GM12878 (cell line): ENCODE measurements at regions not wholly inside any gene's neighbourhood (a gene's known extent, or its start where the extent isn't known, plus 50 kb on each side); places are given as distances from the start of the nearest gene placed in this dataset.

ENCODE experiments used
- ATAC-seq: fragments of 200-7000 bp; cut with Tn5 transposase; 3 replicates; pipeline ENCODE4 v1.9.1; 2020; ENCODE audit warnings: mild to moderate bottlenecking, moderate library complexity
- BruUV-seq: library from RNA; stranded (reverse); fragments of 400-500 nt; replicated peaks from 2 replicates; lab custom pipeline; 2021; lab: Mats Ljungman, UMichigan
- CTCF ChIA-PET: fragments of 300-600 bp; sonication (Branson Sonifier 250); formaldehyde crosslinking; extraction: SDS; loops from one replicate; lab custom pipeline; 2021; ENCODE audit warnings: inconsistent platforms; lab: Yijun Ruan, JAX
- POLR2A ChIA-PET: fragments of 350-600 bp; formaldehyde crosslinking; extraction: SDS; loops from one replicate; lab custom pipeline; 2021; ENCODE audit warnings: inconsistent platforms; lab: Charles Lee
- RAD21 ChIA-PET: fragments of 300-600 bp; sonication (Branson Sonifier 250); formaldehyde crosslinking; loops from one replicate; lab custom pipeline; 2023; ENCODE audit warnings: antibody characterized with exemption; ENCODE audit not compliant: unreplicated experiment; lab: Charles Lee
- SMC1A ChIA-PET: fragments of 300-600 bp; sonication (Branson Sonifier 250); formaldehyde crosslinking; loops from one replicate; lab custom pipeline; 2023; ENCODE audit not compliant: unreplicated experiment, uncharacterized antibody; lab: Charles Lee
- DNase-seq: peaks from one replicate; pipeline ENCODE4 v3.0.0-alpha.2; 2011; ENCODE audit warnings: low read depth, low spot score
- FAIRE-seq: peaks from 3 replicates; lab custom pipeline; 2011; peaks lifted over from hg19 to GRCh38; lab: Jason Lieb, UNC
- H2AFZ ChIP-seq: 2 replicates; pipeline ENCODE4 v1.6.0; 2011; ENCODE audit warnings: low read depth, low read length, control low read depth; ENCODE audit not compliant: control insufficient read depth
- H3K27ac ChIP-seq: 2 replicates; pipeline ENCODE4 v1.5.1; 2011; ENCODE audit warnings: control low read depth; ENCODE audit not compliant: control insufficient read depth, insufficient read depth
- H3K27me3 ChIP-seq, 2 experiments: replicated peaks in 1 of 2; 2 replicates each; pipeline versions ENCODE4 v1.6.0 to v1.6.1; 2011; ENCODE audit warnings: low read length in 1 of 2; ENCODE audit not compliant: control insufficient read depth in 2 of 2, insufficient read depth in 2 of 2
- H3K36me3 ChIP-seq, 2 experiments: 2 replicates each; pipeline ENCODE4 v1.5.1; 2011; ENCODE audit warnings: low read length in 1 of 2; ENCODE audit not compliant: control insufficient read depth in 2 of 2, insufficient read depth in 2 of 2
- H3K4me1 ChIP-seq: 2 replicates; pipeline ENCODE4 v1.6.1; 2011; ENCODE audit warnings: mild to moderate bottlenecking, low read length, moderate library complexity, mixed read lengths; ENCODE audit not compliant: control insufficient read depth, insufficient read depth
- H3K4me2 ChIP-seq: 2 replicates; pipeline ENCODE4 v1.6.0; 2011; ENCODE audit warnings: control low read depth; ENCODE audit not compliant: control insufficient read depth, insufficient read depth
- H3K4me3 ChIP-seq: fragments of 200-600 bp; sonication (generic); 2 replicates; pipeline ENCODE4 v1.5.1; 2016
- H3K79me2 ChIP-seq: 2 replicates; pipeline ENCODE4 v1.6.0; 2011; ENCODE audit warnings: low read length; ENCODE audit not compliant: control insufficient read depth, insufficient read depth
- H3K9ac ChIP-seq: 2 replicates; pipeline ENCODE4 v1.8.0; 2011; ENCODE audit warnings: low read length, control low read depth, mixed read lengths; ENCODE audit not compliant: control insufficient read depth, insufficient read depth
- H3K9me3 ChIP-seq: replicated peaks from 3 replicates; pipeline ENCODE4 v1.5.1; 2011; ENCODE audit warnings: mild to moderate bottlenecking, low read length; ENCODE audit not compliant: control insufficient read depth, insufficient read depth
- H4K20me1 ChIP-seq: 2 replicates; pipeline ENCODE4 v1.6.0; 2011; ENCODE audit not compliant: control insufficient read depth, insufficient read depth
- BRCA1 ChIP-seq: IDR thresholded peaks from 2 replicates; pipeline ENCODE4 v1.6.1; 2011; ENCODE audit warnings: low read depth, low read length, improper control_type of control experiment
- HDGF ChIP-seq: fragments of 450-650 bp; IDR thresholded peaks from 2 replicates; pipeline ENCODE4 v1.6.1; 2016; ENCODE audit warnings: antibody characterized with exemption
- IKZF1 ChIP-seq: fragments of 450-650 bp; conservative IDR thresholded peaks from 2 replicates; pipeline ENCODE4 v1.6.1; 2017; ENCODE audit warnings: antibody characterized with exemption, mild to moderate bottlenecking
- SMAD1 ChIP-seq: fragments of 450-650 bp; IDR thresholded peaks from 2 replicates; pipeline ENCODE4 v1.6.1; 2018; ENCODE audit warnings: mild to moderate bottlenecking, low read depth; ENCODE audit not compliant: partially characterized antibody
- TCF12 ChIP-seq: IDR thresholded peaks from 2 replicates; pipeline ENCODE4 v1.6.1; 2011; ENCODE audit warnings: low read depth, mild to moderate bottlenecking, low read length
- ZZZ3 ChIP-seq: IDR thresholded peaks from 2 replicates; pipeline ENCODE4 v1.6.1; 2011; ENCODE audit warnings: low read depth; ENCODE audit not compliant: control insufficient read depth, insufficient read length
- WGBS: methylation state at CpG from one replicate; pipeline ENCODE4 v1.1.6; 2016; ENCODE audit warnings: low lambda C conversion rate; ENCODE audit not compliant: insufficient replicate concordance, insufficient coverage; ENCODE audit errors: missing lambda C conversion rate; 5-methylcytosine and 5-hydroxymethylcytosine counted together
- in situ Hi-C: fragments of 300-500 bp; cut with MboI; formaldehyde crosslinking; loops from 9 replicates; pipeline ENCODE4 v1.14.3; 2018; ENCODE audit warnings: mixed read lengths
- intact Hi-C: fragments of 100-400 bp; cut with micrococcal nuclease; formaldehyde crosslinking; loops from one replicate; pipeline ENCODE4 v1.14.2; 2022; ENCODE audit not compliant: unreplicated experiment
- TF ChIP-seq, protein P1 (sequence below): IDR thresholded peaks from 2 replicates; pipeline ENCODE4 v1.6.1; 2012; ENCODE audit warnings: low read depth, low read length, improper control_type of control experiment

DNA sequence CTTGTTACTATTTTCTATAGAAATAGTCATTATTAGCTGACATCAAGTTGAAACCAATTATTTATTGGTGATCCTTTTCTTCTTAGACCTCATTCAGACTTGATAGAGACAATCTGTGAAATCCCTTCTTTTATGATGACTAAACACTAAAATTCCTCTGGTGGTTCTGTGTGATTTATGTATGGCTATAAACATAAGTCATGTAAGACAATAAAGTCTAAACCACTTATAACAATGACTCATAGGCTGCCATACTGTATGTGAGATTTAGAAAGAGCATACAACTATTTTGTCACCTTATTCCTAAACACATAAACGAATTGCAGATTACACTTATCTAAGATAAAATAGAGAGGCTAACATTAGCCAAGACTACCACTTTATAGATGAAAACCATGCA lies 101.1 kb upstream of the PRR32 start (continued):
- TF ChIP-seq TCF12 (no peak), HDGF (no peak), BRCA1 (no peak)

DNA sequence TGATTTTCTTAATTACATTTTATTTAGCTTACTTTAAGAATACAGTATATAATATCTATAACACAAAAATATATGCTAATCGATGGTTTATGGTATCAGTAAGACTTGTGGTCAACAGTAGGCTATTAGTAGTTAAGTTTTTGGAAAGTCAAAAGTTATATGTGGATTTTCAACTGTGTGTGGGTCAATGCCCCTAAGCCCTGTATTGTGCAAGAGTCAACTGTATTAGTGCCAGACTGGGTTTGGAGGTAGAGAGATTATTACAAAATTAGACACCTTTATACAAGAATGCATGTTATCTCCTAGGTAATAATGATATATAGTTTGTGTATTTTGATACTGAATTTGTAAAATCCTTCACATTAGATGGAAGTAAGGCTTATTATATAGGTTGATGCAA lies 100.3 kb upstream of the PRR32 start:
- intact Hi-C loops (no loop called here), in situ Hi-C loops (no loop called here)
- H3K9ac ChIP-seq: no peak overlapping the region
- no peaks in the 10 kb centered on the region for H3K27me3 ChIP-seq
- WGBS: 5% methylated on average over 1 of the region's 1 CpG
- POLR2A ChIA-PET: no interaction called here
- CTCF ChIA-PET: no interaction called here
- ATAC-seq (no peak), FAIRE-seq (no peak), DNase-seq (no peak)
- no peak overlapping the region for H3K4me3 ChIP-seq
- no peak overlapping the region for H3K27ac ChIP-seq
- SMC1A ChIA-PET: no interaction called here
- no TSS peak for BruUV-seq
- H2AFZ ChIP-seq: no peak overlapping the region
- no peaks in the 10 kb centered on the region for H3K4me1 ChIP-seq
- RAD21 ChIA-PET: no interaction called here
- H3K9me3 ChIP-seq: no peaks in the 10 kb centered on the region
- H3K79me2 ChIP-seq: no peaks in the 10 kb centered on the region
- TF ChIP-seq IKZF1 (no peak), ZZZ3 (no peak), TCF12 (no peak), SMAD1 (no peak)
- TF ChIP-seq, protein P1, sequence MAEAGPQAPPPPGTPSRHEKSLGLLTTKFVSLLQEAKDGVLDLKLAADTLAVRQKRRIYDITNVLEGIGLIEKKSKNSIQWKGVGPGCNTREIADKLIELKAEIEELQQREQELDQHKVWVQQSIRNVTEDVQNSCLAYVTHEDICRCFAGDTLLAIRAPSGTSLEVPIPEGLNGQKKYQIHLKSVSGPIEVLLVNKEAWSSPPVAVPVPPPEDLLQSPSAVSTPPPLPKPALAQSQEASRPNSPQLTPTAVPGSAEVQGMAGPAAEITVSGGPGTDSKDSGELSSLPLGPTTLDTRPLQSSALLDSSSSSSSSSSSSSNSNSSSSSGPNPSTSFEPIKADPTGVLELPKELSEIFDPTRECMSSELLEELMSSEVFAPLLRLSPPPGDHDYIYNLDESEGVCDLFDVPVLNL: no peak
- no peaks in the 10 kb centered on the region for H4K20me1 ChIP-seq
- no peaks in the 10 kb centered on the region for H3K36me3 ChIP-seq
- H3K4me2 ChIP-seq: no peak overlapping the region
